HL-60 (cell line): ENCODE measurements at regions not wholly inside any gene's neighbourhood (a gene's known extent, or its start where the extent isn't known, plus 50 kb on each side); places are given as distances from the start of the nearest gene placed in this dataset.

ENCODE experiments used
- DNase-seq, 2 experiments: peaks; one replicate each; pipeline ENCODE4 v3.0.0-alpha.2; 2010 to 2020; ENCODE audit warnings: low read depth in 1 of 2, low spot score in 1 of 2
- H3K27ac ChIP-seq: fragments of 250-450 bp; sonication (Bioruptor Pico); replicated peaks from 2 replicates; pipeline ENCODE4 v1.5.1; 2020; ENCODE audit warnings: mild to moderate bottlenecking, moderate library complexity
- H3K27me3 ChIP-seq: fragments of 250-450 bp; sonication (Bioruptor Pico); 2 replicates; pipeline ENCODE4 v1.5.1; 2021; ENCODE audit warnings: mild to moderate bottlenecking, moderate library complexity; ENCODE audit not compliant: insufficient read depth, poor library complexity, severe bottlenecking
- H3K4me3 ChIP-seq: replicated peaks from 2 replicates; pipeline ENCODE4 v1.5.1; 2011; ENCODE audit warnings: mild to moderate bottlenecking, control low read depth, low read length; ENCODE audit not compliant: insufficient read depth
- CTCF ChIP-seq: IDR thresholded peaks from one replicate; pipeline ENCODE4 v1.5.1; 2011; ENCODE audit warnings: low read length, control low read depth, inconsistent platforms; ENCODE audit not compliant: insufficient read depth
- GABPA ChIP-seq: IDR thresholded peaks from 2 replicates; pipeline ENCODE4 v1.6.1; 2012; ENCODE audit warnings: low read depth
- POLR2AphosphoS5 ChIP-seq: IDR thresholded peaks from 2 replicates; pipeline ENCODE4 v1.6.1; 2012; ENCODE audit warnings: low read depth
- REST ChIP-seq: IDR thresholded peaks from 2 replicates; pipeline ENCODE4 v1.6.1; 2012; ENCODE audit warnings: low read depth; ENCODE audit not compliant: insufficient replicate concordance
- SPI1 ChIP-seq: IDR thresholded peaks from 2 replicates; pipeline ENCODE4 v1.6.1; 2012; ENCODE audit warnings: low read depth, mild to moderate bottlenecking, borderline replicate concordance

GRCh38 chr13:97549201-97549600 lies 115.2 kb downstream of the RAP2A start:
- no peak for DNase-seq
- no peak overlapping the region for H3K27ac ChIP-seq

GRCh38 chr13:97554496-97554895 lies 120.5 kb downstream of the RAP2A start:
- no peaks in the 10 kb centered on the region for H3K27me3 ChIP-seq
- no peak overlapping the region for H3K4me3 ChIP-seq
- no peak overlapping the region for H3K27ac ChIP-seq
- DNase-seq, result no peak
- TF ChIP-seq CTCF, result no peak
- TF ChIP-seq REST, result no peak
- no peak for TF ChIP-seq POLR2AphosphoS5

More at GRCh38 chr13:97549201-97549600, 115.2 kb downstream of the RAP2A start:
- Histone ChIP-seq H3K27me3 (peaks cover 2% of the 10 kb centered on the region), H3K4me3 (no peak overlapping the region)
- TF ChIP-seq REST, result no peak
- no peak for TF ChIP-seq POLR2AphosphoS5
- no peak for TF ChIP-seq CTCF
- TF ChIP-seq SPI1, result no peak
- TF ChIP-seq GABPA, result no peak

GRCh38 chr13:97555034-97555433 lies 121.1 kb downstream of the RAP2A start:
- no peak for DNase-seq
- Histone ChIP-seq H3K27me3 (peaks cover under 1% of the 10 kb centered on the region), H3K4me3 (no peak overlapping the region), H3K27ac (no peak overlapping the region)
- TF ChIP-seq CTCF (no peak), REST (no peak), GABPA (no peak), POLR2AphosphoS5 (no peak), SPI1 (no peak)
